ENCODE measurements at regions not wholly inside any gene's neighbourhood (a gene's known extent, or its start where the extent isn't known, plus 50 kb on each side); places are given as distances from the start of the nearest gene placed in this dataset.

DNA sequence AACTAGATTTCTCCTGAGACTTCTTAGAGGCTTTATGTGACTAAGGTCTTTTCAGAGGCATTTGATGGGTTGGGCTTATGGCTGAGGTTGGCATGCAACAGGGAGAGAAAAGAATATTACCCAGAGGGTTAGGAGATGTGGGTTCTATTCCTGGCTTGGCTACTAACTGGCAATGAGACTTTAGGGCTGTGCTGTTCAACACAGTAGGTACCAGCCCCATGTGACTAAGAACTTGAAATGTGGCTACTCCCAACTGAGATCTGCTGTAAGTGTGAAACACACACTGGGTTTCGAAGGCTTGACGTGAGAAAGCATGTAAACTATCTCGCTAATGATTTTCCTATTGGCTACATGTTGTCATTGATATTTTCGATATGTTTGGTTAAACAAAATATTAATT lies 324.9 kb upstream of the SLC14A2 start:
- TF ChIP-seq SP1 (IDR thresholded peaks at IDR 0.05; ENCODE audit: low read depth), result no peak
- intact Hi-C loops (cut with micrococcal nuclease), result no loop called here
- no peak for ATAC-seq
- Histone ChIP-seq H3K4me3 (replicated peaks in 1 of 2; ENCODE audit: low read depth in 1 of 2, low read length in 2 of 2) (no peak overlapping the region), H3K4me2 (ENCODE audit: low read length) (no peak overlapping the region), H2AFZ (ENCODE audit: low read depth, low read length, poor library complexity, severe bottlenecking) (no peak overlapping the region), H3K9me2 (ENCODE audit: insufficient read depth) (no peaks in the 10 kb centered on the region), H3K27me3 (ENCODE audit: insufficient read depth, low read length) (no peaks in the 10 kb centered on the region), H4K20me1 (ENCODE audit: insufficient read depth) (no peaks in the 10 kb centered on the region), H3K9ac (ENCODE audit: low read length) (no peak overlapping the region), H3K79me2 (ENCODE audit: insufficient read depth, low read length) (no peaks in the 10 kb centered on the region), H3K27ac (ENCODE audit: low read depth, low read length) (no peak overlapping the region), H3K9me3 (ENCODE audit: control insufficient read depth in 1 of 2, insufficient read depth in 1 of 2, low read depth in 1 of 2, low read length in 2 of 2) (no peaks in the 10 kb centered on the region), H3K4me1 (ENCODE audit: control insufficient read depth in 1 of 2, insufficient read depth in 2 of 2, low read length in 2 of 2) (no peaks in the 10 kb centered on the region), H3K36me3 (ENCODE audit: control insufficient read depth in 1 of 2, insufficient read depth in 2 of 2, low read length in 2 of 2) (no peaks in the 10 kb centered on the region)
- RAD21 ChIA-PET (ENCODE audit: low non-redundant PET in 1 of 2, low total read pairs in 2 of 2, uncharacterized antibody in 2 of 2, unreplicated experiment in 2 of 2), result no interaction called here
- CTCF ChIA-PET, result no interaction called here
- no peak for DNase-seq (ENCODE audit: low read depth, low spot score)
- no TSS peak for BruUV-seq (replicated peaks)
- POLR2A ChIA-PET, result no interaction called here

DNA sequence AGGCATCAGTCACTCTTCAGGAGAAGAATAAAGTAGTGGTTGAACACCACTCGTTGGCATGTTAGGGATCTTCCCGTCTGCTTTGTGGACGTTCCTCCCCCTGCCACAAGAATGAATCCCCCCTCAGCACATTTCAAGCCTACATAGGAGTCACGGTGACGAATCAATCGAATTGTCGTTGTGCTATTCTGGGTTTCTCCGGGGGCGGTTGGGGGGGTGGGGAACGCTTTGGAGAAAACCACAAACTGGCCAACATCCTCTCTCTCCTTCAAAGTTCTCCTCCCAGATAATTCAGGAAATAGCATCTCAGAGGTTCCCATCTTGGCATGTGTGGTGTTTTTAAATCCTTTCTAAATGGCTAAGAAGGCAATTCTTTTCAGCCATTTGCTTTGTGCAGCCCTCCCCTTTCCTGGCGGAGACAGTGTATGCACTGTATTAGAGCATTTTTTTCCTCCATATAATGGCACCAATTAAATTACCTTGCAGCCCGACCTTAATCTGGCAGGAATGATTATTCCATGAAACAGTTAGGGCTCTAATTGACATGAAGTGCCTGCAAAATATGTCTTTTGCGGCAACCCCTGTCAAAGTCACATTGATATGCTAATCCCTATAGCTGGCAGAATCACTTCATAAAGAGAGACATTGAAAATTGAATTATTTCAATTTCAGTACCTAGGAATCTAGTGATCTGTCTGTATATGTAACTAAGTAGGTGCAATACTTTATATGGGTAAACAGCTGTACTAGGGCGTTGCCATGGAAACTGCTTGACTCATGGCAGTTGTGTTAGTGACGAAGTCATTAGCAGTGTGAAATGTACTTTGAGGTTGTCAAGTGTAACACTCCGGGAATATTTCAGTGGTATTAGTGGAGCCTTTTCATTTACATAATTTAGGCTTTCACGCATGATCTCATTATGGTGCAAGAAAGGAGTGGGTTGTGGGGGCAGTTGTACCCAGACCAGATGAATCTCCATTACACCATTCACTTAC lies 323.4 kb upstream of the SLC14A2 start:
- no peaks in the 10 kb centered on the region for H3K9me3 ChIP-seq (ENCODE audit: control insufficient read depth in 1 of 2, insufficient read depth in 1 of 2, low read depth in 1 of 2, low read length in 2 of 2)
- ChIA-PET RAD21 (ENCODE audit: low non-redundant PET in 1 of 2, low total read pairs in 2 of 2, uncharacterized antibody in 2 of 2, unreplicated experiment in 2 of 2) (no interaction called here), CTCF (no interaction called here), POLR2A (no interaction called here)
- TF ChIP-seq POLR2A (IDR thresholded peaks at IDR 0.05; ENCODE audit: borderline replicate concordance, extremely low read depth, insufficient read depth, insufficient read length), result no peak
- no peak for TF ChIP-seq EZH2 (IDR thresholded peaks at IDR 0.05)
- TF ChIP-seq EZH2phosphoT487 (IDR thresholded peaks at IDR 0.05; ENCODE audit: borderline replicate concordance), result no peak
- TF ChIP-seq POLR2AphosphoS5 (IDR thresholded peaks at IDR 0.05; ENCODE audit: low read depth, low read length), result no peak
- no peak for TF ChIP-seq CEBPB (IDR thresholded peaks at IDR 0.05; ENCODE audit: low read depth)
- TF ChIP-seq SIN3A (IDR thresholded peaks at IDR 0.05; ENCODE audit: low read depth), result no peak
- no peaks in the 10 kb centered on the region for H3K79me2 ChIP-seq (ENCODE audit: insufficient read depth, low read length)
- H3K4me2 ChIP-seq (ENCODE audit: low read length), result no peak overlapping the region
- intact Hi-C loops (cut with micrococcal nuclease), result no loop called here
- H3K4me1 ChIP-seq (ENCODE audit: control insufficient read depth in 1 of 2, insufficient read depth in 2 of 2, low read length in 2 of 2), result no peaks in the 10 kb centered on the region
- H3K9ac ChIP-seq (ENCODE audit: low read length), result no peak overlapping the region
- H3K9me2 ChIP-seq (ENCODE audit: insufficient read depth), result no peaks in the 10 kb centered on the region
- BruUV-seq (replicated peaks), result no TSS peak
- ATAC-seq (no peak), DNase-seq (ENCODE audit: low read depth, low spot score) (no peak)
- no peak overlapping the region for H3K27ac ChIP-seq (ENCODE audit: low read depth, low read length)
- H2AFZ ChIP-seq (ENCODE audit: low read depth, low read length, poor library complexity, severe bottlenecking), result no peak overlapping the region
- H3K4me3 ChIP-seq (replicated peaks in 1 of 2; ENCODE audit: low read depth in 1 of 2, low read length in 2 of 2), result no peak overlapping the region
- H3K27me3 ChIP-seq (ENCODE audit: insufficient read depth, low read length), result no peaks in the 10 kb centered on the region
- no peaks in the 10 kb centered on the region for H4K20me1 ChIP-seq (ENCODE audit: insufficient read depth)
- H3K36me3 ChIP-seq (ENCODE audit: control insufficient read depth in 1 of 2, insufficient read depth in 2 of 2, low read length in 2 of 2), result no peaks in the 10 kb centered on the region
